K562 (cell line): ENCODE measurements at regions not wholly inside any gene's neighbourhood (a gene's known extent, or its start where the extent isn't known, plus 50 kb on each side); places are given as distances from the start of the nearest gene placed in this dataset.

Experiments
- ATAC-seq: fragments of 200-7000 bp; cut with Tn5 transposase; 3 replicates; pipeline ENCODE4 v1.9.1; 2020; ENCODE audit warnings: moderate library complexity
- BruUV-seq: library from RNA; stranded (reverse); fragments of 400-500 nt; replicated peaks from 2 replicates; lab custom pipeline; 2021; lab: Mats Ljungman, UMichigan
- CTCF ChIA-PET: fragments of 300-600 bp; formaldehyde crosslinking; extraction: SDS; loops from one replicate; lab custom pipeline; 2021; ENCODE audit warnings: low intra/inter-chr PET ratio; lab: Yijun Ruan, JAX
- POLR2A ChIA-PET: fragments of 300-600, 350-650 bp; sonication (Branson Sonifier 250); formaldehyde crosslinking; extraction: SDS; loops from one replicate; lab custom pipeline; 2021; ENCODE audit warnings: antibody characterized with exemption, inconsistent platforms; lab: Yijun Ruan, JAX
- DNase-seq, 4 experiments: peaks; one replicate each; pipeline versions ENCODE4 v3.0.0 to v3.0.0-alpha.2; 2011 to 2018; ENCODE audit warnings: low spot score in 3 of 4, mixed read lengths in 3 of 4; ENCODE audit errors: extremely low read depth in 1 of 4
- FAIRE-seq: peaks from 2 replicates; lab custom pipeline; 2011; peaks lifted over from hg19 to GRCh38; lab: Jason Lieb, UNC
- H2AFZ ChIP-seq: 2 replicates; pipeline ENCODE4 v1.6.0; 2011; ENCODE audit warnings: low read depth, low read length, control low read depth, inconsistent platforms
- H3K27ac ChIP-seq: fragments of 200-600 bp; 3 replicates; pipeline ENCODE4 v1.8.0; 2011; ENCODE audit warnings: low read depth, mild to moderate bottlenecking, control low read depth, inconsistent platforms, low read length, moderate library complexity, mixed read lengths; ENCODE audit errors: extremely low read depth
- H3K27me3 ChIP-seq, 2 experiments: fragments of 300-600 bp in 1 of 2; 2 replicates in 1 of 2; 3 replicates in 1 of 2; pipeline versions ENCODE4 v1.6.0 to v1.8.0; 2011; ENCODE audit warnings: inconsistent platforms in 2 of 2, low read length in 2 of 2, mild to moderate bottlenecking in 1 of 2, mixed read lengths in 1 of 2, moderate library complexity in 1 of 2; ENCODE audit not compliant: control insufficient read depth in 2 of 2, insufficient read depth in 2 of 2
- H3K36me3 ChIP-seq: fragments of 300-600 bp; 3 replicates; pipeline ENCODE4 v1.8.0; 2011; ENCODE audit warnings: mild to moderate bottlenecking, low read length, inconsistent platforms; ENCODE audit not compliant: control insufficient read depth, insufficient read depth
- H3K4me1 ChIP-seq, 2 experiments: fragments of 200-600 bp in 1 of 2; replicated peaks in 1 of 2; 2 replicates in 1 of 2; 3 replicates in 1 of 2; pipeline versions ENCODE4 v1.5.1 to v1.8.0; 2011; ENCODE audit warnings: inconsistent platforms in 2 of 2, low read length in 2 of 2, mild to moderate bottlenecking in 1 of 2, mixed read lengths in 1 of 2, moderate library complexity in 1 of 2; ENCODE audit not compliant: control insufficient read depth in 2 of 2, insufficient read depth in 2 of 2
- H3K4me2 ChIP-seq: 2 replicates; pipeline ENCODE4 v1.6.1; 2011; ENCODE audit warnings: low read length, control low read depth, inconsistent platforms, mixed read lengths; ENCODE audit not compliant: insufficient read depth
- H3K4me3 ChIP-seq: fragments of 200-600 bp; sonication (generic), shearing (Covaris generic); 2 replicates; pipeline ENCODE4 v1.5.1; 2016; ENCODE audit warnings: control low read depth, inconsistent platforms
- H3K79me2 ChIP-seq: fragments of 200-600 bp; 3 replicates; pipeline ENCODE4 v1.8.0; 2011; ENCODE audit warnings: low read length, inconsistent platforms; ENCODE audit not compliant: control insufficient read depth, insufficient read depth
- H3K9ac ChIP-seq, 2 experiments: 2 replicates each; pipeline versions ENCODE4 v1.6.0 to v1.6.1; 2011; ENCODE audit warnings: low read depth in 2 of 2, low read length in 2 of 2, control low read depth in 1 of 2, inconsistent platforms in 1 of 2, mild to moderate bottlenecking in 1 of 2, mixed read lengths in 1 of 2; ENCODE audit not compliant: insufficient read depth in 1 of 2
- H3K9me1 ChIP-seq: one replicate; pipeline ENCODE4 v1.6.0; 2011; ENCODE audit warnings: inconsistent platforms, mild to moderate bottlenecking, low read length, moderate library complexity; ENCODE audit not compliant: control insufficient read depth, insufficient read depth
- H3K9me3 ChIP-seq: replicated peaks from 2 replicates; pipeline ENCODE4 v1.5.1; 2011; ENCODE audit warnings: low read depth, low read length, inconsistent platforms; ENCODE audit not compliant: control insufficient read depth, insufficient read depth
- H4K20me1 ChIP-seq: replicated peaks from 2 replicates; pipeline ENCODE4 v1.6.1; 2011; ENCODE audit warnings: low read length, inconsistent platforms, mixed read lengths; ENCODE audit not compliant: control insufficient read depth, insufficient read depth
- C11orf30 ChIP-seq: fragments of 450-650 bp; IDR thresholded peaks from 2 replicates; pipeline ENCODE4 v1.6.1; 2016; ENCODE audit warnings: low read depth, mild to moderate bottlenecking
- SMAD4 ChIP-seq: fragments of 250-450 bp; sonication (Bioruptor Pico); conservative IDR thresholded peaks from 2 replicates; pipeline ENCODE4 v1.8.0; 2021; ENCODE audit warnings: inconsistent platforms, mild to moderate bottlenecking, moderate library complexity
- ZNF778 ChIP-seq: fragments of 450-650 bp; formaldehyde crosslinking; IDR thresholded peaks from 2 replicates; pipeline ENCODE4 v1.4.0; 2020; ENCODE audit warnings: mild to moderate bottlenecking, moderate library complexity
- WGBS: fragments of 100-300 bp; shearing (Covaris generic); methylation state at CpG from one replicate; pipeline ENCODE4 v1.1.6; 2016; ENCODE audit warnings: low coverage, mixed read lengths; ENCODE audit not compliant: insufficient coverage; ENCODE audit errors: missing lambda C conversion rate; 5-methylcytosine and 5-hydroxymethylcytosine counted together
- in situ Hi-C: fragments of 300-500 bp; cut with MboI; formaldehyde crosslinking; loops from 4 replicates; pipeline ENCODE4 v1.15.0; 2018; ENCODE audit warnings: inconsistent platforms, mixed read lengths
- intact Hi-C: fragments of 100-400 bp; cut with micrococcal nuclease; formaldehyde crosslinking; loops from 2 replicates; pipeline ENCODE4 v1.14.2; 2022
- TF ChIP-seq, protein P1 (sequence below): fragments of 200-800 bp; sonication (Bioruptor generic); IDR thresholded peaks from 2 replicates; pipeline ENCODE4 v1.6.1; 2017; ENCODE audit warnings: missing genetic modification characterization, missing compliant biosample characterization

DNA sequence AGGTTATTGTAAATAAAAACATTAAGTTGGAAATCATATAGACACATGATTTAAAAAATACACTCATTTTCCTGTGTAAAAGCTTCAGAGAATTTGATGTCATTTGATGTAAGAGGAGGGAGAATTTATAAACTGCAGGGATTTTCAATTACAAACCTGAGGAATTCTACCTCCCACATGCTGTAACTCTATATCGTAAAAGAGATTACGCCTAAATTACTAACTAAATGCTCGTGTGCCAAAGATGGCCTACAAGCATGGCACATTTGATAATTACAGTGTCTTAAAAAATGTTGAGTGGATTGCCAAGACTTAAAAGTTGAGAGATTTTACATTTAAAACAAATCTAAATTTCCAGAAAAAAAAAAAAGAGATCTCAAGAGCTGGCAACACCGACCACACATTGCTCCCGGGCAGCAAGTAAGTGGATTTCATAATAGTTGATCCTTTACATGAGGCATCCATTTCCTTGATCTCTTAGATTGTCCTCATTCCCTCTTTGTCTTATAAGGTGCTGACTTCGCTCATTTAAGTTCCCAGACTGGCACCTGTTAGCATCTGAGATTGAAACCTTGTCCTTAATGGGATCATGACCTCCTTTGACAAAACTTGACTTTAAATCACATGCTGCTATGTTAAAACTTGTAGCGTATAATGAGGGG lies 840.3 kb upstream of the ZEB2 start (continued):
- TF ChIP-seq C11orf30 (no peak), ZNF778 (CRISPR knock-in tag) (no peak)
- TF ChIP-seq, protein P1, sequence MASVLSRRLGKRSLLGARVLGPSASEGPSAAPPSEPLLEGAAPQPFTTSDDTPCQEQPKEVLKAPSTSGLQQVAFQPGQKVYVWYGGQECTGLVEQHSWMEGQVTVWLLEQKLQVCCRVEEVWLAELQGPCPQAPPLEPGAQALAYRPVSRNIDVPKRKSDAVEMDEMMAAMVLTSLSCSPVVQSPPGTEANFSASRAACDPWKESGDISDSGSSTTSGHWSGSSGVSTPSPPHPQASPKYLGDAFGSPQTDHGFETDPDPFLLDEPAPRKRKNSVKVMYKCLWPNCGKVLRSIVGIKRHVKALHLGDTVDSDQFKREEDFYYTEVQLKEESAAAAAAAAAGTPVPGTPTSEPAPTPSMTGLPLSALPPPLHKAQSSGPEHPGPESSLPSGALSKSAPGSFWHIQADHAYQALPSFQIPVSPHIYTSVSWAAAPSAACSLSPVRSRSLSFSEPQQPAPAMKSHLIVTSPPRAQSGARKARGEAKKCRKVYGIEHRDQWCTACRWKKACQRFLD (CRISPR knock-in tag): no peak

DNA sequence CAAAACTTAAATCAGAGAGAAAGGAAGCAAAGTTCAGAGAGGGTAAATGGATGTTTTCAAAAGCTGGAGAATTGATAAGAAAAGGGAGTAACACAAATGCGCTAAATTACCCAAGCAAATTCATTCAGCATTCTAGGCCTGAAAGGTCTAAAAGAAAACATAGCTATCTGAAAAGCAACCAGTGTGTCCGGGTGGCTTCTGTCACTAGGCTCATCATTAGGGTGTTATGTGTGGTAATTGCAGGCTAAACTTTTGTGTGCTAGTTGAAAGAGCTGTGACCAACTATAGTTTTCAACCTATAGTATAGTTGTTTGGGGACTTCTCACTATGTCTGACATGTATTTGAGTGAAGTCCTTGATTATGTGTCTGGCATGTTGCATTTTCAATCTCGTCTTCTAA lies 839.6 kb upstream of the ZEB2 start:
- ChIA-PET POLR2A (no interaction called here), CTCF (no interaction called here)
- no peak for DNase-seq
- intact Hi-C loops: no loop called here
- peak overlapping the region; percentile 52 for H2AFZ ChIP-seq
- H4K20me1 ChIP-seq: no peaks in the 10 kb centered on the region
- no peak overlapping the region for H3K4me3 ChIP-seq
- TF ChIP-seq SMAD4 (CRISPR knock-in tag): no peak
- TF ChIP-seq, all 486 proteins: peak for 0
- FAIRE-seq (no peak), ATAC-seq (no peak)
- no TSS peak for BruUV-seq
- Histone ChIP-seq H3K9me1 (no peaks in the 10 kb centered on the region), H3K4me1 (no peaks in the 10 kb centered on the region), H3K4me2 (no peak overlapping the region), H3K27ac (no peak overlapping the region), H3K36me3 (no peaks in the 10 kb centered on the region), H3K9me3 (no peaks in the 10 kb centered on the region), H3K79me2 (no peaks in the 10 kb centered on the region), H3K27me3 (no peaks in the 10 kb centered on the region), H3K9ac (no peak overlapping the region)
- in situ Hi-C loops: no loop called here
- 22% methylated on average over 3 of the region's 3 CpGs for WGBS
